NCI-H1930 (cell line): ENCODE measurements at regions not wholly inside any gene's neighbourhood (a gene's known extent, or its start where the extent isn't known, plus 50 kb on each side); places are given as distances from the start of the nearest gene placed in this dataset.
"Not testable (repeated sequence)": the region's sequence is repeated elsewhere in the genome, so short reads cannot be mapped to it uniquely, and the experiment has no call there.

Source experiments
- DNase-seq, 2 experiments: peaks; one replicate each; lab custom pipeline; 2025; lab: John Stamatoyannopoulos, UW

DNA sequence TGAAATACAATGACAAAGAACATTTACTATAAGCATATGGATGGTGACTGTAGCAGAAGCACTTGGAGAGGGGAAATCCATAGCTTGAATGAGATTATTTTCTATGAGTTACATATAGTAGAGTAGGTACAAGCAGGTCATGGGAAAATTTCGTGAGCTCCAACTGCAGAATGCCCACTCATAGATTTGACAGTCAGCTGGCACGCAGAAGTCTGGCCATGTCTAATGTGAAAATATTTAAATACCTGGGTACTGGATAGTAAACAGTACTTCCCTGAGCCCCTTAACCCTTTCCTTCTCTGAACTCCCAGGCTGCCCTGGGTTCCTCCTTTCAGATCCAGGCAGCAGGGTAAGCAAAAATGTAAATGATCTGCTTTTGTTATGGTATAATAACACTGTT is 209.7 kb downstream of the OTUD1 start:
- DNase-seq, result no peak

GRCh38 chr10:23656735-23657134 is 217.9 kb downstream of the OTUD1 start:
- no peak for DNase-seq

GRCh38 chr10:23657677-23658076 is 218.8 kb downstream of the OTUD1 start:
- DNase-seq, result no peak

- DNase-seq, result not testable (repeated sequence)
These were observed 233.0 kb downstream of the OTUD1 start for GRCh38 chr10:23671866-23672265.

DNA sequence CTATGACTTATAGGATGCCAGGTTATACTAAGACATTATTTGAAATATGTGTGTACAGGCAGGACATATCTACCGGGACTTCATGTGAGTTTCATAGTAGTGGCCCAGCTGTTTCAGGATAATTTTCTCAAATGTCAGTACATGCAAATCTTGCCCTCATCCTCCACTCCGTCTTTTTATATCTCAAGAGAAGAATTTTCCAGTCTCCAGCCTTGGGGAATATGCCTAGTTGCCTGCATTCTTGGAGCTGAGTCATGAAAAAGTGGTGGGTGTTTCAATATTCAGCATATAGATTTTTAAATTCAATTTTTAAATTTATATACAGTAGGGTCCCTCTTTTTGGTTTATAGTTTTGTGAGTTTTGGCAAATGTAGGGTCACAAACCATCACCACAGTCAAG is 236.7 kb downstream of the OTUD1 start:
- no peak for DNase-seq

GRCh38 chr10:23676296-23676695 is 237.4 kb downstream of the OTUD1 start:
- DNase-seq, result no peak

DNA sequence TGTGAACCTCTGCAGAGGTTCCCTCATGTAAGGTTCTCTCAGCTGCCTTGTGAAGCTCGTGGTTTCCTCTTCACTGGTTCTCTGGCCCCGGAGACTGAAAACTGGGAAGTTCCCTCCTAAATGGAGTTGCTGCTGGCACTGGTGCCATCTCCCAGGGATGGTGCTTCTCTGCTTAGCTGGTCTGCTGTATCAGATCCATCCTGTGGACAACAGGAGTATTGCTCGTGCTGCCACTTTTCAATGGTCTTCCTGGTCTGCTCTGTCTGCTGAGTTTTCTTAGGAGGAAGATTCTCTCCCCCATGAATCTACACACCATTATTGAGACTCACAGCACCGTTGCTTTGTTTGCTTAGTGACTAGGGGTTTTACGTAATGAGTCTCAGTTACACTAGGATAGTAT is 247.8 kb downstream of the OTUD1 start:
- DNase-seq, result no peak

GRCh38 chr10:23692736-23693135 is 253.9 kb downstream of the OTUD1 start:
- DNase-seq, result no peak

- no peak for DNase-seq
These were observed 254.6 kb downstream of the OTUD1 start for GRCh38 chr10:23693501-23693901.

DNA sequence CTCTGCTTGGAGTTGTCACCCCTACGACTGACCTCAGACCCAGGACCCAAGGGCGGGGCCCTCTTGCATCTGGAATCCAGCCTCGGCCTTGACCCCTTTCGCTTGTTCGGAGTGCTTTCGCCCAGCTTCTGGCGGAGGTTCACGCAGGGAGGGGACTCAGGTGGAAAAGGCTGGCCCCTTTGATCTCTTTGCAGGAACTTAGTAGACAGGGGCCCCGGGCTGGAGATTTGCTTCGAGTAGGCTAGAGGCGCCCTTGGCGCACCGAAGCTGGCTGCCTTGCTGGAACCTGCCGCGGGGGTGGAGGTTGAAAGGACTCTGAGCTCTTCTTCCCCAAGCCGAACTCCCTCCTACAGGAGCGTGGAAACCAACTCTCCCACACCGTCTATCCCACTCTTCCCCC is 255.1 kb downstream of the OTUD1 start:
- no peak for DNase-seq

DNA sequence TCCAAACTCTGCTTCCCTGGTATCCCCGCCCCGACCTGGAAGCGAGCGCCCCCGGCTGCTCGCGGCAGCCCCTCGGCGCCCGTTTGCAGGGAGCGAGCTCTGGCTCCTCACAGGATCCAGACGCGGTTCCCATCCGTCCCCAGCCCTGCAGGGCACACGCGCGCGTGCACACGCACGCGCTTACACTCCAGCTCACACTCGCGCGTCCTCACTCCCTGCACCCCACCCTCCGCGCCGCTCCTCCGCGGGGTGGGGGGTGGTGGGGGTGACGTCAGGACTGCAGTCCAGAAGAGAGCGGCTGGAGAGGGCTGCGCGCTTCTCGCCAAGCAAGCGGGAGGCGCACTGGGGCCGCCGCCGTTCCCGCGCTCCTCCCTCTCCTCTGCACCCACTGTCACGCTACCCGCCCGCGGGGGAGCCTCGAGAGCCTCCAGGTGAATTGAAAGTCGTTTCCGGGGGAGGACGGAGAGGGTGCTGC is 255.6 kb downstream of the OTUD1 start:
- DNase-seq, result no peak

DNA sequence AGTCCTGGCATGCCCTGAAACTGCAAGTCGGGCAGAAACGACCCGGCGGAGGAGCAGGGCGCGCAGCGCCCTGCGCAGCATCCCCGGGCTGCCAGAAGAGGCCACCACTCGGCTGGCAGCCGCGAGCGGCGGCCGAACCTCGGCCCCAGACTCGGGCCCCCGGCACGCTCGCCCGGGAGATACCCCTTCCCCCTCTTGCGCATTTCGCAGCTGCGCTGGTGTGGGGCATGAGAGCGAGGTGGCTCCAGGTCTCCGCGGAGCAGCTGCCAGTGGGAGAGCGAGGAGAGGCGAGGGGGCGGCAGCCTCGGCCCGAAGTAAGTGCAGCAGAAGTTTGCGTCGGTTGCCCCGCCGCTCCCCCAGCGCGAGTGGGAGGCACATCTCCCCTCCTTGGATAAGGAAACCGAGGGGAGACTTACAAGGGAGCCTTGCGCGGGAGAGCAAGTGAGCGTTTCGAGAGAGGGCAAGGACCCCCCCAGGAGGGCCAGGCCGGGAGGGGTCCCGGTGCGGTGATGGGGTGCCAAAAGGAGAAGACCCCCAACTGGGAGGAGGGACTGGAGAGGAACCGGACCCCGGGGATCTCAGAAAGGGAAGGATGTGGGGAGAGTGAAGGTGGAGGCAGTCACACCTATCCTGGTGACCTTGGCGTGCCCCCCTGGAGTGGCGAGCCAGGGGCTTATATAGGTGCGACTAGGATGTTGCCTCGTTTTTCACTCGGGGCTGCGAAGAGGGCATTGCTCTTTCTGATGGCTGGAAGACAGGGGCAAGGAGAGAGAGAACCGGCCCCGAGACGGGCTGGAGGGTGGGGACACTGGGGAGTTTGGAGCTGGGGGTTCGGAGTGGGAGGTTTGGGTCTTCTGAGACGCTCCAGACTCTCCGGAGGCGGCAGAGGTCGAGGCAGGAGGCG is 256.3 kb downstream of the OTUD1 start:
- no peak for DNase-seq

DNA sequence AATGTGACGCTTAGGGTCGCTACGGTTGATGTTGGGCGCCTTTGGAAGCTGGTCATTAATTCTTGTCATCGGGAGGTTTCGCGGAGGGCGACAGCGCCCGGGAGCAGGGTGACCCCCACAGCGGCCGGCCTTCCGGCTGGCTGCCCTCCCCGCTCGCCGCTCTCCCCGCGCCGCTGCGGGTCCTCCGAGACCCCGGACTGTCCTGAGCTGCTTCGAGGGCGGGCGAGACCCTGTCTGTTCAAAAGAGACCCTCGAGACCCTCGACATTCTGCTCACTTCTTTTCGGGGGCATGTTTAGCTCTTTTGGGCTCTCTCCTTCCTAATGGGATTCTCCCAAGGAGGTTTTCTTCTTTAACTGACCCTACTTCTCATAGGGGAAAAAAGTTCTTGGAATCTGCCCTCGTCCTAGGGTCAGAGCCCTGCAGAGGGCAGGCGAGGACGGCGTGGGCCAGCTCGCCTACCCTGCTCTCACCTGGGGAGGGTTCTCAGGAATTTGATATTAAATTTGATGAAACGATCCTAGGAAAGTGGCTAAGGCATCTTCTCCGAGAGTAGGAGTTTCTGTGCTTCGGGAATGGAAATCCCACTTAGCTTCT is 257.0 kb downstream of the OTUD1 start:
- DNase-seq, result no peak

- no peak for DNase-seq
These were observed 257.6 kb downstream of the OTUD1 start for GRCh38 chr10:23696476-23696875.

DNA sequence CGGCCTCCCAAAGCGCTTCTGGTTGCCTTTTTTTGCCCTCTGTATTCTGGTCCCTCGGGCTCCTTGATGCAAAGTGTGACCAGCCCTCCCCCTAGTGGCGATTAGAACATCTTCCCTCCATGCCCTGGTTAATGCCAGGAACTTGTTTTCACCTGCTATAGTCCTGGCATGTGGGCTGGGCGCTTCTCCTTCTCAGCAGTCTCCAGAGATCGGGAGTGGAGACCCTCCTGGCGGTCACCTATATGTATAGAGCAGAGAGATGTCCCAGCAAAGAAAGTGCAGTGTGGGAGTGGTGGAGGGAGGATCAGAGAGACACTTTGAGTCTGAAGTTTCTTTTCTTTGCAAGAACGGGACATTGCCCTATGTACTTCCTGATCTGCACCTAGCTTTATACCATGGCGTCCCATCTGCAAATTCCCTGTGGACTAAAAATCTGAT is 264.1 kb downstream of the OTUD1 start:
- DNase-seq, result peak; percentile 0 to 10

DNA sequence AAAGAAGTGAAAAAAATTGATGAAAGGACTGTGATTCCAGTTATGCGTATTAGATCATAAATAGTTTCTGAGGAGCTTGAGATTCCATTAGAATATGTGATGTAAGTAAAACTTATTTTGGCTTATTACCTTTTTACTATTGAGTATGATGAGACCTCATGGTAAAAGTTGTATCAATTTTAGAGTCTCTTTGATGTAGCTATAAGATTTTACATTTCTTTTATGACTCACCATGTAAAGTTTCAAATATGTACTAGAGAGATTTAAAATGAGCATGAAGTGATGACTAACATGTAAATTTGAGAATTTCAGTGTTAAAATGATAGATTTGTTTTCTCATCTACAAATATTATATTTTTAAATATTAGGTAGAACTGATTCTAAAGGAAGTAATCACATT is 276.5 kb downstream of the OTUD1 start:
- DNase-seq, result no peak

DNA sequence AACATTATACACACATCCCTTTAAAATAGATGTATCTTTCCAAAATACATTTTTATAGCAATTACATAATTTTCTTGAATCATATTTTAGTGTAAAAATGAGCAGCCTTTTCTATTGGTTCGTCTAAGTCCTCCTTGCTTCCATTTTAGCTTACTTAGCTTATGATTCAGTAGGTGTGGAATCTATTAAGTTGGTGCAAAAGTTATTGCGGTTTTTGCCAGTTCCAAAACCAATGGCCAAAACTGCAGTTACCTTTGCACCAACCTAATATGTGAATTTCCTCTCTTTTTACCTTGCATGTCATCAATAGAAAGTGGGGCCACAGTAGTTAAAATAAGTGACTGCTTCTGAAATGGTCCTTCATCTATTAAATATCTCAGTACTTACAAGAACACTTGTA is 279.0 kb downstream of the OTUD1 start:
- no peak for DNase-seq

DNA sequence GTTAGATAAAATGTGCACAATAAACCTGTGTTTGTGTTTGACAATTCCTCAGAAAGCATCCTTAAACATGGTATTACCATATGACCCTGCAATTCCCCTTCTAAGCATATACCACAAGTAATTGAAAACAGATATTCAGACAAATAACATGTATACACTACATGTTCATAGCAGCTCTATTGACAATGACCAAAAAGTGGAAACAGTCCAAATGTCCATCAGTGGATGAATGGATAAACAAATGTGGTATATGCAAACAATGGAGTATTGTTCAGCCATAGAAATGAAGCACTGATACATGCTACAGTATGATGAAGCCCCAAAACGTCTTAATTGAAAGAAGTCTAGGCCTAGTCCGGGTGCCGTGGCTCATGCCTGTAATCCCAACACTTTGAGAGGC is 280.1 kb downstream of the OTUD1 start:
- no peak for DNase-seq

DNA sequence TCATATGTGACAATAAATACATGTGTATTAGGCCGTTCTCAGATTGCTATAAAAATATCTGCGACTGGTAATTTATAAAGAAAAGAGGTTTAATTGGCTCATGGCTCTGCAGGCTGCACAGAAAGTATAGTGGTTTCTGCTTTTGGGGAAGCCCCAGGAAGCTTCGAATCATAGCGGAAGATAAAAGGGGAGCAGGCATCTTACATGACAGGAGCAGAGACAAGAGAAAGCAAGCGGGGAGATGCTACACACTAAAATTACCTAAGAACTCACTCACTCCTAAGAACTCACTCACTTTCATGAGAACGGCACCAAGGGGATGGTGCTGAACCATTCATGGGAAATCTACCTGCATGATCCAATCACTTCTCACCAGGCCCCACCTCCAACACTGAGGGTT is 284.9 kb downstream of the OTUD1 start:
- no peak for DNase-seq

GRCh38 chr10:23725548-23725947 is 286.7 kb downstream of the OTUD1 start:
- no peak for DNase-seq

GRCh38 chr10:23742368-23742767 is 303.5 kb downstream of the OTUD1 start:
- DNase-seq, result no peak

DNA sequence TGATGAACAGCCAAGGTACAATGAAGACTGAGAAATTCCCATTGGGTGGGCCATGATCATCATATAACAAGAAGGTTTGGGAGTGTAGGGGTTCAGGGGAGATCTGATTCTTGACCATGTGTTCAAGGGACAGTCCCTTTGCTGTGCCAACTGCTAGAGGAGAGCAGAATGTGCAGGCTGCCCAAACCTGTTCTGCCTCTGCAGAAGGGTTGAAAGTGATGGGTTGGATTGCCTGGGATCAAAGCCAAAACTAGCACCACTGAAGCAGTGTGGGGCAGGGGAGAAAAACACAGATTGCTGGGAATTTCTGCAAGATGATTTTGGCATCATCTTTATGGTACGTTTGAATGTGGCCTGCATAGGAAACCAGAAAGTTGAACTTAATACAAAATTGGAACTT is 303.9 kb downstream of the OTUD1 start:
- DNase-seq, result no peak

- no peak for DNase-seq
These were observed 315.3 kb downstream of the OTUD1 start for GRCh38 chr10:23754179-23754578.
